GM18508 (cell line): ENCODE measurements at regions not wholly inside any gene's neighbourhood (a gene's known extent, or its start where the extent isn't known, plus 50 kb on each side); places are given as distances from the start of the nearest gene placed in this dataset.

Source experiments
- ATAC-seq: cut with Tn5 transposase; IDR thresholded peaks from one replicate; pipeline ENCODE4 v1.9.1; 2021; ENCODE audit warnings: moderate number of reproducible peaks; ENCODE audit not compliant: insufficient read depth, unreplicated experiment

GRCh38 chr3:178397202-178397601 is 139.0 kb upstream of the KCNMB2 start:
- ATAC-seq, result no peak

- no peak for ATAC-seq
Observed at GRCh38 chr3:178397836-178398235, 138.4 kb upstream of the KCNMB2 start.

- no peak for ATAC-seq
Observed at GRCh38 chr3:178404961-178405360, 131.3 kb upstream of the KCNMB2 start.

GRCh38 chr3:178405531-178405930 is 130.7 kb upstream of the KCNMB2 start:
- no peak for ATAC-seq

- ATAC-seq, result no peak
Observed at GRCh38 chr3:178406206-178406605, 130.0 kb upstream of the KCNMB2 start.

GRCh38 chr3:178415384-178415783 is 120.9 kb upstream of the KCNMB2 start:
- no peak for ATAC-seq

- ATAC-seq, result no peak
Observed at GRCh38 chr3:178417736-178418135, 118.5 kb upstream of the KCNMB2 start.

- ATAC-seq, result no peak
Observed at GRCh38 chr3:178419071-178419470, 117.2 kb upstream of the KCNMB2 start.

- no peak for ATAC-seq
Observed at GRCh38 chr3:178420033-178420432, 116.2 kb upstream of the KCNMB2 start.

GRCh38 chr3:178421069-178421468 is 115.2 kb upstream of the KCNMB2 start:
- ATAC-seq, result no peak

GRCh38 chr3:178422406-178422805 is 113.8 kb upstream of the KCNMB2 start:
- ATAC-seq, result no peak

- ATAC-seq, result no peak
Observed at GRCh38 chr3:178428037-178428436, 108.2 kb upstream of the KCNMB2 start.

- no peak for ATAC-seq
Observed at GRCh38 chr3:178434206-178434805, 101.9 kb upstream of the KCNMB2 start.

GRCh38 chr3:178435575-178435974 is 100.7 kb upstream of the KCNMB2 start:
- no peak for ATAC-seq

GRCh38 chr3:178436773-178437172 is 99.5 kb upstream of the KCNMB2 start:
- peak; percentile 41 for ATAC-seq

GRCh38 chr3:178437236-178437635 is 99.0 kb upstream of the KCNMB2 start:
- ATAC-seq, result no peak

- ATAC-seq, result no peak
Observed at GRCh38 chr3:178439504-178439903, 96.7 kb upstream of the KCNMB2 start.

GRCh38 chr3:178440043-178440442 is 96.2 kb upstream of the KCNMB2 start:
- ATAC-seq, result no peak

- ATAC-seq, result no peak
Observed at GRCh38 chr3:178443634-178444033, 92.6 kb upstream of the KCNMB2 start.

GRCh38 chr3:178445139-178445538 is 91.1 kb upstream of the KCNMB2 start:
- ATAC-seq, result no peak

- ATAC-seq, result no peak
Observed at GRCh38 chr3:178446059-178446458, 90.2 kb upstream of the KCNMB2 start.

GRCh38 chr3:178450476-178450875 is 85.8 kb upstream of the KCNMB2 start:
- no peak for ATAC-seq

GRCh38 chr3:178451799-178452198 is 84.4 kb upstream of the KCNMB2 start:
- ATAC-seq, result no peak
